Lung (tissue), 11 donors: ENCODE measurements at regions not wholly inside any gene's neighbourhood (a gene's known extent, or its start where the extent isn't known, plus 50 kb on each side); places are given as distances from the start of the nearest gene placed in this dataset.

Experiments used
- ATAC-seq: fragments of 200-7000 bp; cut with Tn5 transposase; one replicate; pipeline ENCODE4 v1.9.1; 2020; ENCODE audit warnings: moderate number of reproducible peaks; ENCODE audit not compliant: insufficient read depth, low FRiP score
- DNase-seq, 3 donors: peaks; one replicate each; pipeline ENCODE4 v3.0.0-alpha.2; 2013 to 2017
- H3K27ac ChIP-seq, 2 donors: one replicate each; pipeline ENCODE4 v1.5.1; 2013; ENCODE audit warnings: mild to moderate bottlenecking in 2 of 2, moderate library complexity in 2 of 2, control low read depth in 1 of 2, inconsistent platforms in 1 of 2, low read depth in 1 of 2, low read length in 1 of 2
- H3K27me3 ChIP-seq, 3 donors: one replicate each; pipeline ENCODE4 v1.5.1; 2013; ENCODE audit warnings: low read length in 2 of 3; ENCODE audit not compliant: control insufficient read depth in 3 of 3, insufficient read depth in 3 of 3
- H3K36me3 ChIP-seq, 4 donors: one replicate each; pipeline ENCODE4 v1.5.1; 2013; ENCODE audit warnings: low read length in 4 of 4, mild to moderate bottlenecking in 1 of 4, moderate library complexity in 1 of 4; ENCODE audit not compliant: control insufficient read depth in 4 of 4, insufficient read depth in 4 of 4
- H3K4me1 ChIP-seq, 5 donors: one replicate each; pipeline ENCODE4 v1.5.1; 2013; ENCODE audit warnings: low read length in 5 of 5, mild to moderate bottlenecking in 2 of 5, moderate library complexity in 1 of 5; ENCODE audit not compliant: control insufficient read depth in 5 of 5, insufficient read depth in 5 of 5
- H3K4me3 ChIP-seq: one replicate; pipeline ENCODE4 v1.5.1; 2013; ENCODE audit warnings: mild to moderate bottlenecking, control low read depth, moderate library complexity
- H3K9ac ChIP-seq, 2 donors: one replicate each; pipeline ENCODE4 v1.5.1; 2013; ENCODE audit warnings: low read length in 2 of 2, control low read depth in 1 of 2; ENCODE audit not compliant: insufficient read depth in 1 of 2
- H3K9me3 ChIP-seq, 4 donors: one replicate each; pipeline ENCODE4 v1.5.1; 2013; ENCODE audit warnings: low read length in 3 of 4, mild to moderate bottlenecking in 1 of 4, moderate library complexity in 1 of 4; ENCODE audit not compliant: control insufficient read depth in 4 of 4, insufficient read depth in 3 of 4
- CTCF ChIP-seq: IDR thresholded peaks from 2 replicates; pipeline ENCODE4 v1.5.1; 2012; ENCODE audit warnings: mild to moderate bottlenecking; ENCODE audit errors: control extremely low read depth, extremely low read depth
- WGBS, 2 donors: extraction: QIAGEN DNeasy Blood & Tissue Kit; methylation state at CpG; one replicate each; pipeline ENCODE4 v1.1.7; 2013; 5-methylcytosine and 5-hydroxymethylcytosine counted together
- donor health status: control.
- donor health status: control.
- donor health status: Bipolar disorder and iron deficiency.
- donor health status: healthy.
- donor health status: DM: yes; HTN: yes; CAD: no.

GRCh38 chr2:212733273-212733672, 194.7 kb upstream of the ERBB4 start:
- no peaks in the 10 kb centered on the region for H3K9me3 ChIP-seq
- H3K27me3 ChIP-seq: no peaks in the 10 kb centered on the region
- no peak overlapping the region for H3K4me3 ChIP-seq
- DNase-seq: no peak
- no peaks in the 10 kb centered on the region for H3K4me1 ChIP-seq
- no peak for TF ChIP-seq CTCF
- WGBS, 2 donors: 77 to 83% methylated on average over 4 of the region's 4 CpGs
- H3K27ac ChIP-seq: no peak overlapping the region
- H3K9ac ChIP-seq: no peak overlapping the region
- H3K36me3 ChIP-seq: no peaks in the 10 kb centered on the region
- no peak for ATAC-seq

GRCh38 chr2:212732860-212733259, 194.3 kb upstream of the ERBB4 start:
- no peak for DNase-seq
- Histone ChIP-seq H3K4me3 (no peak overlapping the region), H3K27me3 (no peaks in the 10 kb centered on the region), H3K27ac (no peak overlapping the region), H3K36me3 (no peaks in the 10 kb centered on the region), H3K9me3 (no peaks in the 10 kb centered on the region), H3K9ac (no peak overlapping the region), H3K4me1 (no peaks in the 10 kb centered on the region)
- TF ChIP-seq CTCF: no peak
- 80 to 81% methylated on average over 3 of the region's 3 CpGs for WGBS, 2 donors
- ATAC-seq: no peak

- H3K36me3 ChIP-seq: no peaks in the 10 kb centered on the region
- H3K9ac ChIP-seq: no peak overlapping the region
- no peak for TF ChIP-seq CTCF
- no peaks in the 10 kb centered on the region for H3K4me1 ChIP-seq
- H3K9me3 ChIP-seq: no peaks in the 10 kb centered on the region
- ATAC-seq (no peak), DNase-seq (no peak)
- no peaks in the 10 kb centered on the region for H3K27me3 ChIP-seq
- no peak overlapping the region for H3K27ac ChIP-seq
- no peak overlapping the region for H3K4me3 ChIP-seq
- 70 to 90% methylated on average over 2 of the region's 2 CpGs for WGBS, 2 donors
These were observed 192.4 kb upstream of the ERBB4 start for GRCh38 chr2:212730994-212731393.

- Histone ChIP-seq H3K27ac (no peak overlapping the region), H3K9ac (no peak overlapping the region), H3K27me3 (no peaks in the 10 kb centered on the region), H3K4me1 (no peaks in the 10 kb centered on the region), H3K9me3 (no peaks in the 10 kb centered on the region), H3K4me3 (no peak overlapping the region), H3K36me3 (no peaks in the 10 kb centered on the region)
- no peak for TF ChIP-seq CTCF
- ATAC-seq (no peak), DNase-seq (no peak)
- 66 to 78% methylated on average over 1 of the region's 1 CpG for WGBS, 2 donors
These were observed 190.1 kb upstream of the ERBB4 start for GRCh38 chr2:212728717-212729116.
